ENCODE measurements at regions not wholly inside any gene's neighbourhood (a gene's known extent, or its start where the extent isn't known, plus 50 kb on each side); places are given as distances from the start of the nearest gene placed in this dataset.

DNA sequence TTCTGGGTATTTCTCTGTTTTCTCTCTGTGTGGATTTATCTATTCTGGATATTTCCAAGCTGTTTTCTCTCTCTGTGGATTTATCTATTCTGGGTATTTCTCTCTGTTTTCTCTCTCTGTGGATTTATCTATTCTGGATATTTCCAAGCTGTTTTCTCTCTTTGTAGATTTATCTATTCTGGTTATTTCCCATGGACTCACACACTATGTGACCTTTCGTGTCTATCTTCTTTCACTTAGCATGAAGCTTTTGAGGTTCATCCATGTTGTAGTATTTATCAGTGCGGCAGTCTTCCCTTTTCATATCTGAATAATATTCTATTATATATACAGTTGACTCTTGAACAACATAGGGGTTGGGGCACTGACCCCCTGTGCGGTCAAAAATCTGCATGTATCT is 435.0 kb upstream of the CNTNAP2 start:
- no peak for TF ChIP-seq CTCF (IDR thresholded peaks at IDR 0.05; ENCODE audit: low read depth, low read length)
- DNase-seq (ENCODE audit: low read depth, low spot score) = no peak
- no peak overlapping the region for H3K4me3 ChIP-seq (ENCODE audit: low read depth, low read length)
- in situ Hi-C loops (cut with HindIII; ENCODE audit: low sequenced_read_pairs) = no loop called here

GRCh38 chr7:145681159-145681558 is 435.4 kb upstream of the CNTNAP2 start:
- H3K4me3 ChIP-seq (ENCODE audit: low read depth, low read length) = no peak overlapping the region
- no peak for TF ChIP-seq CTCF (IDR thresholded peaks at IDR 0.05; ENCODE audit: low read depth, low read length)
- DNase-seq (ENCODE audit: low read depth, low spot score) = no peak
- in situ Hi-C loops (cut with HindIII; ENCODE audit: low sequenced_read_pairs) = no loop called here

DNA sequence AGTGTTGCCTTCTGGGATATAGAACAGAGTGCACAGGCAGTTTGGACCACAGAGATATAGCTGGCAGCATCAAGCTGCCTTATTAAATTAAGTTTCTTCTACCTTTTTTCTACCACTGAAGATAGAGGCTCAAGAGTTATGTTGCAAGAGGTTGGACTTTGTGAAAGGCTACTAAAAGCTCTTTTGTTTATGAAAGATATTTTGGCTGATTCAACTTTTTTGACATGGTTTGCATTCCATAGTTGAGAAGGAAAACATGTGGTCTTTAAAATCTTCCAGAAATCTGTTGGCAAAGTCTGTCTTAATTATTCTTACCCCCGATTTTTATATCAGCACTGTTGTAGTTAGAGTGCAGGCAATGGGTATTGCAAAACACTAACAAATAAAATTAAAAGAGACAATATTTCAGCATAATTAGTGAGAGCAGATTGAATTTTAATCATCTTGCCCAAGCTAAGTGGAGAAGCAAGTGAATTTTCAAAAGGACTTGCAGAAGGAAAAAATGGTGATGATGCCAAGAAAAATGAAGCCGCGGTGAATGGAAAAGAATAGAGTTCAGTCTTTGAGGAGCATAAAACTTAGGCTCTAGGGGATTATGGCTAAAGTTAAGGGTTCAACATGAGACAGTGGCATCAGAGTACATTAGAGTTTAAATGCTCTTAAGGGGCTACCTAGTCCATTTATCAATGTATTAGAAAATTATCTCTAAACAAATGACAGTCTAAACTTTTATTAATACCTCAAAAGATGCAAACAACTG is 450.9 kb upstream of the CNTNAP2 start:
- H3K4me3 ChIP-seq (ENCODE audit: low read depth, low read length) = no peak overlapping the region
- in situ Hi-C loops (cut with HindIII; ENCODE audit: low sequenced_read_pairs) = no loop called here
- no peak for DNase-seq (ENCODE audit: low read depth, low spot score)
- no peak for TF ChIP-seq CTCF (IDR thresholded peaks at IDR 0.05; ENCODE audit: low read depth, low read length)

DNA sequence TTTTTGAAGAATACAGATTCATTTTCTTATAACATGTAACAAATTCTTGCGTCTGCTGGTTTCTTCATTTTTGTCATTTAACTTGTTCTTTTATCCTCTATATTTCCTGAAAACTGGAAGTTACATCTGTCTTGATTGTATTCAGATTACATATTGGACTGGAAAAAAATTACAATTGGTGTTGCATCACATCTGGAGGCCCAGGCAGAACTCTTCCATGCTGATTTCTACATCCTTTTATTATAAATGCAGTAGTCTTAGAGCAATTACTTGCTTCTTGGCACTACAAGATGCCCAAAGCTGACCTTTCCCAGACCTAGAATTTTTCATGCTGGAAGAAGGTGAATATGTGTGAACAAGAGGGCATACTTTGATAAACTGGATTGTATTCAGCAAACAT is 460.9 kb upstream of the CNTNAP2 start:
- TF ChIP-seq CTCF (IDR thresholded peaks at IDR 0.05; ENCODE audit: low read depth, low read length) = no peak
- in situ Hi-C loops (cut with HindIII; ENCODE audit: low sequenced_read_pairs) = no loop called here
- no peak overlapping the region for H3K4me3 ChIP-seq (ENCODE audit: low read depth, low read length)
- no peak for DNase-seq (ENCODE audit: low read depth, low spot score)

- TF ChIP-seq CTCF (IDR thresholded peaks at IDR 0.05; ENCODE audit: low read depth, low read length) = no peak
- H3K4me3 ChIP-seq (ENCODE audit: low read depth, low read length) = no peak overlapping the region
- no peak for DNase-seq (ENCODE audit: low read depth, low spot score)
- in situ Hi-C loops (cut with HindIII; ENCODE audit: low sequenced_read_pairs) = no loop called here
These were observed 471.5 kb upstream of the CNTNAP2 start for GRCh38 chr7:145645135-145645515.

GRCh38 chr7:145644426-145645134 is 472.0 kb upstream of the CNTNAP2 start:
- no peak for DNase-seq (ENCODE audit: low read depth, low spot score)
- H3K4me3 ChIP-seq (ENCODE audit: low read depth, low read length) = no peak overlapping the region
- in situ Hi-C loops (cut with HindIII; ENCODE audit: low sequenced_read_pairs) = no loop called here
- no peak for TF ChIP-seq CTCF (IDR thresholded peaks at IDR 0.05; ENCODE audit: low read depth, low read length)
